Stimulated activated CD4-positive, alpha-beta T cell treated with anti-CD3 and anti-CD28 coated beads, Interleukin-4, amount 100 ng/mL, for 4 hours (primary cell): ENCODE measurements at regions not wholly inside any gene's neighbourhood (a gene's known extent, or its start where the extent isn't known, plus 50 kb on each side); places are given as distances from the start of the nearest gene placed in this dataset.
"Not testable (repeated sequence)": the region's sequence is repeated elsewhere in the genome, so short reads cannot be mapped to it uniquely, and the experiment has no call there.

Experiments
- DNase-seq, 2 experiments: peaks; one replicate each; pipeline ENCODE4 v3.0.0-alpha.2; 2020

DNA sequence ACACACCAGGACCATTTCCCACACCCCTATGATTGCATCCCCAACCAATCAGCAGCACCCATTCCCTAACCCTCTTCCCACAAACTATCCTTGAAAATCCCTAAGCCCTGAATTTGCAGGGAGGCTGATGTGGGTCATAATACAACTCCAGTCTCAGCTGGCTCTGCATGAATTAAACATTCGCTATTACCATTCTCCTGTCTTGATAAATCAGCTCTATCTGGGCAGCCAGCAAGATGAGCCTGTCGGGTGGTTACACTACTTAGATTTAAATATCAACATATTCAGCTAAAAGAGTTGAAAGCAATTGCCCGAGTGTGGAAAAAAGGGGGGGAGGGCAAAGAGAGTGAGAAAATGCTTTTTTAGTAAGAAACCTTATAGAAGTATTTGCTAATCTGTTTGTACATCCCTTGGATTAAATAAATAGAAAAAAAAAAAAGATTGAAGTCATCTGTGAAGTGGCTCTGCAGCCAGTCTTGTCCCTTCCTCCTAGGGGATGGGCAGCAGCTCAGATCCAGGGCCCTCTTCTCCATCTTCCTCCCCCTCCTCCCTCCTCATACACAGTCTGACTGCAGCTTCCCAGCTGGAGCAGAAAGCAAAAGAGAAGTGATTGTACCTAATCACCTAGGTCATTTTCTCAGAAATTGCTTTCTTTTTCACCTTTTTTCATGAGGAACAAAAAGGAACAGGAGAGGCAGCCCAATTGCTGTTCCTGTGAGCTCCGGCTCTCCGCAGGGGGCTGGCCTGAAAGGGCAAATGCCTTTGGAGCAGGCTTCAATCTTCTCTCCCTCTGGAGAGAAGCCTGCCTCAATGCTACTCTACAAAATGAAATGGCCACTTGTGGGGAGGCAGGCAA is 356.6 kb upstream of the SULF2 start:
- DNase-seq, result no peak

DNA sequence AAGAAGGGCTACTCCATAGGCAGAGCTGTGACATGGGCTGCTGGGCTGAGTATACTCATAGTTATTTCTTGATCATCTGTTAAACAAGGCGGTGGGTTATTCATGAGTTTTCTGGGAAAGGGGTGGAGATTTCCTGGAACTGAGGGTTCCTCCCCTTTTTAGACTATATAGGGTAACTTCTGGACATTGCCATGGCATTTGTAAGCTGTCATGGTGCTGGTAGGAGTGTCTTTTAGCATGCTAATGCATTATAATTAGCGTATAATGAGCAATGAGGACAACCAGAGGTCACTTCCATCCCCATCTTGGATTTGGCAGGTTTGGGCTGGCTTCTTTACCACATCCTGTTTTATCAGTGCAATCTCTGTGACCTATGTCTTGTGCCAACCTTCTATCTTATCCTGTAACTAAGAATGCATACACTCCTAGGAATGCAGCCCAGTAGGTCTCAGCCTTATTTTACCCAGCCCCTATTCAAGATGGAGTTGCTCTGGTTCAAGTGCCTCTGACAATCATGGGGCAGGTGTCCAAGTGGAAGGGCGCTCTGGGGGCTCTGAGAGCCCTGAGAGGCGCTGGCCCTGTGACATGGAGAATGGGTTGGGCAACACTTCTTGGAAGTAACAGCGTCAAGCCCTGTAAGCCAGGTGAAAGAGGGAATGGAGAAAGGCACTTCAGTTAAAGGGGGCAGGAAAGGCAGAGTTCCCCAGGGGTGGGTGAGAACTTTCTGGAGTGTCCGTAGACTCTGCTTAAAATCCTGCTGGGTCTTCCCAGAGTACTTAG is 354.2 kb upstream of the SULF2 start:
- DNase-seq, result no peak

DNA sequence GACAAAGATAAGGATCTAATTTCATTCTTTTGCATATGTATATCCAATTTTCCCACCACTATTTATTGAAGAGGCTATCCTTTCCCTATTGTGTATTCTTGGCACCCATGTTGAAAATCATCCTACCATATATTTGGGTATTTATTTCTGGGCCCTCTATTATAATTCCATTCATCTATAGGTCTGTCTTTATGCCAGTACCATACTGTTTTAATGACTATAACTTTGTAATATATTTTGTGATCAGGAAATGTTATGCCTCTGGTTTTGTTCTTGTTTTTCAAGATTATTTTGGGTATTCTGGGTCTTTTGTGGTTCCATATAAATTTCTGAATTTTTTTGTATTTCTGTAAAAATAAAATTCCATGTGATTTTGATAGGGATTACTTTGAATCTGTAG is 347.6 kb upstream of the SULF2 start:
- DNase-seq, result no peak

DNA sequence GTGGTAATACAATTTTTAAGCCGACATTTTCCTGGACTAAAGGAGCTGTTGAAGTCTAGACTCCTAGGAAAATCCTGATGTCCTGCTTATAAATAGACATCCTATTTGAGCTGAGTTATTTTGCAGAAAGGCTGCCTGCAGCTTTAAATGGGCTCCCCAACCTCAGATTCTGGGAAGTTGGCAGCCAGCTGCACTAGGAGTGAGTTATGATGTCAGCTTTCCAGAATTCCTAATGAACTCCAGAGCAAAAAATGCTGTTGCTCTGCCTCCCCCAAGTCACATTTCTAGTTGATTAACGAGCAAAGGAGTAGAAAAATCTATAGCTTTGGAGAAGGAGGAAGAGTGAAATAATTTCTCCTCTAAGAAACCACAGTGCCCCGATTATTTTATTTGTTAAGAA is 346.3 kb upstream of the SULF2 start:
- DNase-seq, result no peak

DNA sequence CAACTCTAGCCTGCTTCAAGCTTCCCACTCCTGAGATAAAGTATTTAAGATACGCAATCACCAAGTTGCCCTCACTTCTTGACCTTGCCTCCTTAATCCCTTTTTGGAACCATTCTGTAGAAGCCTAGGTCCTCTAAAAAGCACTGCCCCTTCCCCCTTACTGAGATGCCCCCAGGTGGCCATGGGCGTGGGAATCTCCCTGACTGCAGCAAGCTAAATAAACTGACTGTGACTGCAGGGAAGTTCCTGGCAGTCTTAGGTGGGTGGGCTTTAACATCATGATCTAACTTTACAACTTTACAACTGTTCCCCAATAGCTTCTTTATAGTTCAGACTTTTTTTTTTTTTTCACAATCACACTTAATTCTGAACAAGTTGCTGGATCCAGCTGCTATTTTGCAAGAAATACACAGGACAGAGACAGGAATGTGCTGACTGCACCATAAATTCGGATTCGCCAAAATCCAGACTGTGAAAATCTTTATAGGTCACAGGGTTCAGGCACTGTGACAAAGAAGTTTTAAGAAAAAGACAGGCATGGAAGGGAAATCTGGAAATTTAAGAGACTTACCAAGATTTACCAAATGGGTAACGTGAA is 344.2 kb upstream of the SULF2 start:
- no peak for DNase-seq

DNA sequence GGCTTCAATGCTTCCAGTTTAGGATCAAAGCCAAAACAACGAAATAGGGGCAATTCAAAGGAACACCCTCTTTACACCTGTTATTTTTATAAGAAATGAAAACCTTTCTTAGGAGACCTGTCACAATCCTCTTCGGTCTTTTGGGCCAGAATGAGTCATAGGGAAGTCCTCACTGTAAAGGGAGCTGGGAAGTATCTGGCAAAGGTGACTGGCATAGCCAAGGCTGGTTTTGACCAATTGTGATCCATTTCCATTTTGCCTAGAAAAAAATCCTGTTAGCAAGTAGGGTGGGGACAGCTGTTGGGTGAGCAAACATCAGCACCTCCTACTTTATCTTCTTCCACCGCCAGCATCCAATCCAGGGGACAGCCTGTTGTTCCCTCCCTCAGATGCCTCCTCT is 343.2 kb upstream of the SULF2 start:
- DNase-seq, result no peak

DNA sequence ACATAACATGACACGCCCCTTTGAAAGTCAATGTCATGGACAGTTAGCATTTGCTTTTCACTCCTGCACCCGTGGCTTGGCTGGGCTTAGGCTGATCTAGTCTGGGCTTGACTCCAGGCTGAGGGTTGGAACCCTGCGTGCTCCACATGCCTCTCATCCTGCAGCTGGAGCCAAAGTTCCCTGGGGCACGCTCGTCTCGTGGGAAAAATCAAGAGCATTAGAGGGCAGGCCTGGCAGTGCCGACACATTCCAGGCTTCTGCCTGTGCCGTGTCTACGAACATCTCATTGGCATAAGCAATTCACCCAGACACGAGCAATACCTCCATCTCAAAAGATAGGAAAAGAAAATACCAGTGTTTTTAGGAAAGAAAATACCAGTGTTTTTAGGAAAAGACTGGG is 342.7 kb upstream of the SULF2 start:
- DNase-seq, result not testable (repeated sequence)

DNA sequence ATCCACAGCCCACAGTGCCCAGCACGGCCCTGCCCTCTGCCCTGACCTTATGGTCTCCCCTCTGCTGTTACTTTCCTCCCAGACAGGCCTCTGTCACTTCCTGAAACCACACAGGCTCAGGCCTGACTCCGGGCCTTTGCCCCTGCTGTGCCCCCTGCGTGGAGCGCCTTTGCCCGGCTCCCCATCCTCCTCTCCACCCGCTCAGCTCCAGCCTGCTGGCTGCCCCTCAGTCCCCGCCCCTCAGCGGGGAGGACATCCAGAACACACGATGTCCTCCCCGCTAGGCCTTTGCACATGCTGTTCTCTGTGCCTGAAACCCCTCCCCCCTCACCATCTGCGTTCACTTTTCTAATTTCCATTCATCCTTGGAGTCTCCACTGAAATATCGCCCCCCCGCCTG is 341.9 kb upstream of the SULF2 start:
- not testable (repeated sequence) for DNase-seq

DNA sequence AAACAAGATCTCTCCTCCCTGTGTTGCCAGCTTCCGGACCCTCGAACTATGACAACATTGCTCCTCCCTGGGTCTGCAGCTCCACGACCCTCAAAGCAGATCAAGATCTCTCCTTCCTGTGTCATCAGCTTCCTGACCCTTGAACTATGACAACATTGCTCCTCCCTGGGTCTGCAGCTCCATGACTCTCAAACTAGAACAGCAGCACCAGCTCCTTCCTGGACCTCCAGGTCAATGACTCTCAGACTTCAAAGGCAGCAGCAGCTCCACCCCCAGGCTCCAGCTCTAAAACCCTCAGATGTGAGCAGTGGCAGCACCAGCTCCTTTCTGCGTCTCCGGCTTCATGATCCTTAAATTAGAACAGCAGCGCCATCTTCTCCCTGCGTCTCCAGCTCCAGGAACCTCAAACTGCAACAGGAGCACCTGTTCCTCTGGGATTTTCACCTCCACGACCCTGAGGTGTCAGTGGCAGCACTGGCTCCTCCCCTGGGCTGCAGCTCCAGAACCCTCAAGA is 341.0 kb upstream of the SULF2 start:
- DNase-seq, result no peak

DNA sequence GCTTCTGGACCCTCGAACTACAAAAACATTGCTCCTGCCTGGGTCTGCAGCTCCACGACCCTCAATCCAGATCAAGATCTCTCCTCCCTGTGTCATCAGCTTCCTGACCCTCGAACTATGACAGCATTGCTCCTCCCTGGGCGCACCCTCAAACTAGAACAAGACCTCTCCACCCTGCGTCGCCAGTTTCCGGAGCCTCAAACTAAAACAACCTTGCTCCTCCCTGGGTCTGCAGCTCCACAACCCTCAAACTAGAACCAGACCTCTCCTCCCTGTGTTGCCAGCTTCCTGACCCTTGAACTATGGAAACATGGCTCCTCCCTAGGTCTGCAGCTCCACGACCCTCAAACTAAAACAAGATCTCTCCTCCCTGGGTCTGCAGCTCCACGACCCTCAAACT is 339.7 kb upstream of the SULF2 start:
- DNase-seq, result no peak

DNA sequence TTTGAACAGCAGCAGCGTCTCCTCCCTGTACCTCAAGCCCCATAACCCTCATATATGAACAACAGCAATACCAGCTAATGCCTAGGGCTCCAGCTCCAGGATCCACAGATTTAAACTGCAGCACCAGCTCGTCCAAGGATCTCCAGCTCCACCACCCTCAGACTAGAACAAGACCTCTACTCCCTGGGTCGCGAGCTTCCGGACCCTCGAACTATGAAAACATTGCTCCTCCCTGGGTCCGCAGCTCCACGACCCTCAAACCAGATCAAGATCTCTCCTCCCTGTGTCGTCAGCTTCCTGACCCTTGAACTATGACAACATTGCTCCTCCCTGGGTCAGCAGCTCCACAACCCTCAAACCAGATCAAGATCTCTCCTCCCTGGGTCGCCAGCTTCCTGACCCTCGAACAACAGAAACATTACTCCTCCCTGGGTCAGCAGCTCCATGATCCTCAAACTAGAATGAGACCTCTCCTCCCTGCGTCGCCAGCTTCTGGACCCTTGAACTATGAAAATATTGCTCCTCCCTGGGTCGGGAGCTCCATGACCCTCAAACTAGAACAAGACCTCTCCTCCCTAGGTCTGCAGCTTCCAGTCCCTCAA is 339.0 kb upstream of the SULF2 start:
- DNase-seq, result no peak

DNA sequence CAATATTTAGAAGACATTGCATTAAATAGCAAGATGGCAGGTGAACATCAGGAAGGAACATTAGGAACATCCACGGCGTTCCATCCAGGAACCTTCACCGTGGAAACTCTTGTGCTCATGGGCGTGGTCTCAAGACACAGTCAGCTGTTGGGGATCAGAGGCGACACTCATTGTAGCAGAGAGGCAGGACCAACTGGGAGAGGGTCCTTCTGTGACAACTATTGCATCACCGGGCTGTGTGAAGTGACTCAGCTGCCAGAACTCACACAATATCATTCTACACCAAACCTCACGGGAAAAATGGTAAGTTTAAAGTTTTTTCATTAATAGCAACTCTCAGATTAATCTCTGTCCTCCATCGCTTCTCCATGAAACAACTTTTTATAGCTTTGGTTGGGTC is 334.8 kb upstream of the SULF2 start:
- no peak for DNase-seq

DNA sequence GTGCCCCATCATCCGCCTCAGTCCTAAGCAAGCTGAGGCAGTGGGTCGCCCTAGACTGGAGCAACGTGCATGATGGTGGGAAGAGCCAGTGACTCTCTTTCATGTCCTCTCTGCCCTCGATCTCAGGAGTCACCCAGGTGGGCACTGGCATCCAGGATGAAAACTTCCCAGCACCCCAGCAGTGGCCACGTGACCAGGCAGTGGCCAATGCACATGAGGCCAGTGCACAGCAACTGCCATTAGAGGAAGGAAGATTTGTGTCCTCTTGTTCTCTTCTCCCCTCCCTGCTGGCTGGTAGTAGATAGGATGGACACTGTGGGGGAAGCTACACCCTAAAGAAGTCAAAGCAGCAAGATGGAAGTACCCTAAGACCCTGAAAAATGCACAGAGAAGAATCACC is 334.1 kb upstream of the SULF2 start:
- not testable (repeated sequence) for DNase-seq

DNA sequence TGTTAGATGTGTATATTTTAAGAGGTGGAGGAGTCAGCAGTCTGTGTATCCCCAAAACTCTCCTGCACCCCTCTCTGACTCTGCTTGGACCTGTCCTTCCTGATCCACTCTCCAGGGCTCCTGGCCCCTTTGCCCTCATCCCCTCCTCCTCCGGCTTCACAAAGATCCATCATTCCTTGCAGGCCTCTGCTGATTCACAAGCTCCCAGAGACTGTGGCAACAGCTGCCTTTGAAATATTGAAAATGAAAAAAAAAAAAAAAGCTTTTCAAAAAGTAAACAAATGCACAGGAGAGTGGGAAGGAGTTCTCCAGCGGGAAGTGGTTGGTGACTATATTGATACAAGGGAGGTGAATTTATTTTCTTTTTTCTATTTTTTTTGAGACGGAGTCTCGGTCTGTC is 330.2 kb upstream of the SULF2 start:
- DNase-seq, result no peak

DNA sequence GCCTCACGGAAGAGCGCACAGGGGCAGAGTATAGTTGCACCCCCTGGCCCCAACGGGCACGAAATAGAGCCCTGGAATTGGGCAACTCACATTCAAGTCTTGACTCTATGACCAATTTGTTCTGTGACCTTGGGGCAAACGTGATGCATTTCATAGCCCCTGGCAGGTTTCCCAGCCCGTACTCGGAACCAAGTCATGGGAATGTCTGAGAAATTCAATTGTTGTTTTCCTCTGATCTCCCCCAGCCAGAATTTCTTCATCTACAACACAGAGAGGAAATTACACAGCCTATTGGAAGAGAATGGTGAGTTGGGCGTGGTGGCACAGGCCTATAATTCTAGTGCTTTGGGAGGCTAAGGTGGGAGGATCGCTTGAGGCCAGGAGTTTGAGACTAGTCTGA is 322.3 kb upstream of the SULF2 start:
- DNase-seq, result no peak

DNA sequence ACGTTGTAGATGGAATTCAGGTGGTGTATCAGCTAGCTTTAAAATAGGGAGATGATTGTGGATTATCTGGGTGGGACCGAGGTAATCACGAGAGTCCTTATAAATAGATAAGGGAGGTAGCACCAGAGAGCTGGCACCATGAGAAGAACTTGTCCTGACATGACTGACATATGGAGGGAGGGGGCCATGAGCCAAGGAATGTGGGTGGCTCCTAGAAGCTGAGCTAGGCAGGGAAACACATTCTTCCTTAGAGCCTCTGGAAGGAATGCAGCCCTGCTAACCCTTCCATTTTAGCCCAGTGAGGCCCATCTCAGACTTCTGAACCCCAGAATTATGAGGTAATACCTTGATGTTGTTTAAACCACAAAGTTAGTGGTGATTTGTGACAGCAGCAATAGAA is 321.1 kb upstream of the SULF2 start:
- DNase-seq, result no peak

DNA sequence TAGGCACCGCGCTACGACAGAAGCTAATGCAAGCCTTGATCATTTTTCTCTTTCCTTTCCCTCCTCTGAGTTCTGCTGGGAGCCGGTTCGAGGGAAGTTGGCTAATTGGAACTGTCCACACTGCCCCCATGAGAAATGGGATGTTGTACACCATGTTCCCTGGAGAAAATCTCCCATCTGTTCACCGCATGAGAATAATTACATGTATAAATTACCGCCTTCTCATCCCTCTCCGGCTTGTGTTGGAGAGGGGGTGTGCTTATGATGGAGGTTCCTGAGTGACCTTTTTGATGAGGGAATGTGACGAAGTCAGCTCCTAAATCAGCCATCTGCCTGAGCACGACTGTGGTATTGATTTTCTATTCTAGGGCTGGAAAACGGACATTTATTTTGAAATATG is 320.2 kb upstream of the SULF2 start:
- no peak for DNase-seq

DNA sequence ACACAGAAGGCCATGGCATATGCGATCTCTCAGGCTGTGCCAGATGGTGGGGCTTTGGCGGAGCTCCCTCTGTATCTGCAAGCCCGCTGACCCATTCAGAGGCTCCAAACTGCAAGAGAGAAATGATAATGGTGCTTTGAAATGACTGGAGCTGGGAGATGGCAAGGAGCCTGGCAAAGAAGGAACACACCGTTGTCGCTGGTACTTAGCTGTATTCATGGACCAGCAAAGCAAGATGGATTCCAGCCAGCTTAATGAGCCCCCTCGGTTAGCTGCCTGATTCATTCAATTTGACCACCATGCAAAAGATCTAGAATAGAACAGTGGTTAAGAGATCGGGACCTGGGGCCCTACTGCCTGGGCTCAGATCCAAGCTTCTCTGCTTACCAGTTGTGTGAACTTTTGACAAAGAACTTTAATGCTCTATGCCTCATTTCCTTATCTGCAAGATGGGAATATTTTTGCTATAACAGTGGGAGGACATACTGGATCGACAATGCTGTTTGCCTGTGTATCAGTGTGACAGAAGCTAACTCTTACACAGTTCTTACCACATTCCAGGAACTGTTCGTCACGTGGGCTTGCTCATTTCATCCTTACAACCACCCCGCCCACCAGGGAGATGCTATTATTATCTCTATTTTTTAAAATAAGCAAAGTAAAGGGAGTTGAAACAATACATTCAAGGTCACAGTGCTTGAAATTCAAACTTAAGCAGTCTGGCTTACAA is 317.8 kb upstream of the SULF2 start:
- DNase-seq, result no peak

DNA sequence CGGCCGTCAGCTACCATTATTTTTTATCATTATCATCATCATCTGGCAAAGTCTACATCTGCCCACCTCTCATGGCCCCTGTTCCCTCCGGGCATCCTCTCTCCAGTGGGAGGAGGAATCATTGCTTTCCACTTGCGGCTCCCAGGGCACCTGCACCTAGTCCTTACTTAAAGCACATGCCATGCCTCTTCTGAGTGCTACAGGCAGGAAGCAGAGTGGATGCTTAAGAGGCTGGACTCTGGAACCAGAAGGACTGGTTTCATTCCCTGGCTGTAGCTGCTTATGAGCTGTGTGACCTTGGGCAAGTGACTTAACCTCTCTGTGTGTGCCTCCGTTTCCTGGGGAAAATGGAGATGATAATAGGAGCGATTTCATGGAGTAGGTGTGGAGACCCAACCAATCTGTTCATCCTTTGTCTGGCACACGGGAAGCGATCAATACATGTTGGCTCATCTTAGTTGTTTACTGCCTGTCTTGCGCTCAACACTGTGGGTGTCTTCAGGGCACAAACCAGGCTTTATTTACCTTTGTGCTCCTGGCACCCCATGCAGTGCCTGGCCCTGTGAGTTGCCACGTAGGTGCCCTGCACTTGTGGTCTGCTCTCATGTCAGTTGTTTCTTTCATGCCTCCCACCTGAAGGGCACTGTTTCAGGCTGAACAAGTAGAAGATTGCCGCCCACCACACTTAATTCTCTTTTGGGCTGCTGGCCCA is 317.0 kb upstream of the SULF2 start:
- no peak for DNase-seq

DNA sequence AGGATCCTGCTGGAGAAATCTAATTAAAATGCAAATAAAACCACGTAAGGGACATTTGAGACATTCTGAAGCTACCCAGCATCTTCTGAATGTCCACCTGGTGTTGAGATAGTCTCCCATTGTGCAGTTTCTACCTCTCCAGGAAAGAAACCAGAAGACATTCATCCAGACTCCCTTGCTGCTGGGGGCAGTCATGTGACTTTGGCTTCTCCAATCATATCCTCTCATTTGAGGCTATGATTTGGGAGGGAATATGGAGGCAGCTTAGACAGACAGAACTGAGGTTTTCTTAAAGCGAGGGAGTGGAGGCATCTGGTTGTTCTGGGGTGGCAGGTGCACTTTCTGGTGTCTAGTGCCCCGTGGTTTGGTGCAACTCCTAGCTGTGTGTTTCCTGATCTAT is 315.2 kb upstream of the SULF2 start:
- no peak for DNase-seq

DNA sequence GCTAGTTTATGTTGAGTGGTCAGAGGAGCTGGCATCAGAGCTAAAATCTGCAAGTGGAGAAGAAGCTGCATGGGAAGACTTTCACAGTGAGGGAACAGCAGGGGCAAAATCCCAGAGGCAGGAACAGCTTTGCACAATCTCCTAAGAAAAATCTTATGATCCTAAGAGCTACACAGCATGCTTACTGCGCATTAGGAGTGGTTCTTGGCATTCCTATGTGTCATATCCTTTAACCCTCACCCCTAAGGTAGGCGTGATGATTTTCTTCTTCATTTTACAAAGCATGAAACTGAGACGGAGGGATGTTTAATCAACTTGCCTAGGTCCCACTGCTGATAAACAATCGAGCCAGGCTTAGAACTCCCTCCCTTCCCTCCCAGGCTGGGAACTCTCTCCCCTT is 313.6 kb upstream of the SULF2 start:
- no peak for DNase-seq

DNA sequence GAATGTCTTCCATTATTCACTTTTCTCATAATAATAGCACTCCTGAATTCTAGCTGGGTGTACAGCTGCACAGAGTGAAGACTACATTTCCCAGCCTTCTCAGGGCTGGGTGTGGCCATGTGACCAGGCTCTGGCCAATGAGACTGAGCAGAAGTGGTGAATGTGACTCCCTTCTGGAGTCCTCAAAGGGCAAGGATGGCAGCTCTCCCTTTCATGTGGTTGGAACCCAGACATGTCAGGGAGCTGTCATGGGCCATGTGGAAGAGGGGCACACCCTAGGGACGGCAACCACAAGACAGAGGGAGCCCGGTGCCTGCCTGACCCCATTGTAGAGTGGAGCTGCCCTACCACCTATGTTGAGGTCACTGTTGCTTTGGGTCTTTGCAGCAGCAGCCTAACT is 312.8 kb upstream of the SULF2 start:
- DNase-seq, result no peak
